ENCODE measurements at regions not wholly inside any gene's neighbourhood (a gene's known extent, or its start where the extent isn't known, plus 50 kb on each side); places are given as distances from the start of the nearest gene placed in this dataset.

DNA sequence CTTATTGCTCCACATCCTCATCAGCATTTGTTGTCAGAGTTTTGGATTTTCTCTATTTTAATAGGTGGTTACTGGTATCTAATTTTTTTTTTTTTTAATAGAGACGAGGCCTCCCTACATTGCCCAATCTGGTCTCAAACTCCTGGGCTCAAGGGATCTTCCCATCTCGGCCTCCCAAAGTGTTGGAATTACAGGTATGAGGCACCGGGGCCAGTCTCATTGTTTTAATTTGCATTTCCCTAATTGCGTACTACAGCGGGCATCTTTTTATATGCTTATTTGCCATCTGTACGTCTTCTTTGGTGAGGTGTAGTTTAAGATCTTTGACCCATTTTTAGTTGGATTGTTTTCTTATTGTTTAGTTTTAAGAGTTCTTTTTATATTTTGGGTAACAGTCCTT is 210.4 kb upstream of the SULF2 start:
- TF ChIP-seq, protein P1, sequence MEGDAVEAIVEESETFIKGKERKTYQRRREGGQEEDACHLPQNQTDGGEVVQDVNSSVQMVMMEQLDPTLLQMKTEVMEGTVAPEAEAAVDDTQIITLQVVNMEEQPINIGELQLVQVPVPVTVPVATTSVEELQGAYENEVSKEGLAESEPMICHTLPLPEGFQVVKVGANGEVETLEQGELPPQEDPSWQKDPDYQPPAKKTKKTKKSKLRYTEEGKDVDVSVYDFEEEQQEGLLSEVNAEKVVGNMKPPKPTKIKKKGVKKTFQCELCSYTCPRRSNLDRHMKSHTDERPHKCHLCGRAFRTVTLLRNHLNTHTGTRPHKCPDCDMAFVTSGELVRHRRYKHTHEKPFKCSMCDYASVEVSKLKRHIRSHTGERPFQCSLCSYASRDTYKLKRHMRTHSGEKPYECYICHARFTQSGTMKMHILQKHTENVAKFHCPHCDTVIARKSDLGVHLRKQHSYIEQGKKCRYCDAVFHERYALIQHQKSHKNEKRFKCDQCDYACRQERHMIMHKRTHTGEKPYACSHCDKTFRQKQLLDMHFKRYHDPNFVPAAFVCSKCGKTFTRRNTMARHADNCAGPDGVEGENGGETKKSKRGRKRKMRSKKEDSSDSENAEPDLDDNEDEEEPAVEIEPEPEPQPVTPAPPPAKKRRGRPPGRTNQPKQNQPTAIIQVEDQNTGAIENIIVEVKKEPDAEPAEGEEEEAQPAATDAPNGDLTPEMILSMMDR (IDR thresholded peaks at IDR 0.05) = no peak
- TF ChIP-seq POLR2AphosphoS5 (IDR thresholded peaks at IDR 0.05; ENCODE audit: insufficient read depth in 1 of 2, low read depth in 1 of 2) (no peak), POLR2A (IDR thresholded peaks at IDR 0.05) (no peak)
